ENCODE measurements at regions not wholly inside any gene's neighbourhood (a gene's known extent, or its start where the extent isn't known, plus 50 kb on each side); places are given as distances from the start of the nearest gene placed in this dataset.

GRCh38 chr9:71589612-71590011, 178.7 kb downstream of the CEMIP2 start:
- Mint-ChIP-seq H3K4me1 (ENCODE audit: low read depth, unreplicated experiment) (peaks cover 11% of the 10 kb centered on the region), H3K4me3 (ENCODE audit: unreplicated experiment) (no peak overlapping the region), H3K9me3 (ENCODE audit: unreplicated experiment) (peaks cover 3% of the 10 kb centered on the region), H3K27me3 (ENCODE audit: low read depth, unreplicated experiment) (no peaks in the 10 kb centered on the region), H3K36me3 (ENCODE audit: low read depth, unreplicated experiment) (no peaks in the 10 kb centered on the region), H3K27ac (ENCODE audit: unreplicated experiment) (no peak overlapping the region)
- H3K27me3 ChIP-seq (ENCODE audit: insufficient read depth, low read length), result no peaks in the 10 kb centered on the region
- no peak overlapping the region for H3K4me2 ChIP-seq (ENCODE audit: low read length)
- H3K4me3 ChIP-seq (ENCODE audit: insufficient read depth, low read depth, low read length), result no peak overlapping the region
- DNase-seq (ENCODE audit: low read depth), result no peak
- no peak overlapping the region for H3K27ac ChIP-seq (ENCODE audit: low read depth, low read length)
- TF ChIP-seq CTCF (IDR thresholded peaks at IDR 0.05; ENCODE audit: insufficient read depth, low read depth, low read length) (no peak), EZH2 (IDR thresholded peaks at IDR 0.05; ENCODE audit: insufficient read depth, low read length) (no peak)
- no peak for FAIRE-seq
- no peak overlapping the region for H3K9ac ChIP-seq (ENCODE audit: low read length)
- H4K20me1 ChIP-seq (ENCODE audit: insufficient read depth, low read length), result no peaks in the 10 kb centered on the region
- peaks cover 3% of the 10 kb centered on the region for H3K4me1 ChIP-seq (ENCODE audit: insufficient read depth, low read length)
- no peaks in the 10 kb centered on the region for H3K79me2 ChIP-seq (ENCODE audit: insufficient read depth, low read length)
- no peak overlapping the region for H2AFZ ChIP-seq (ENCODE audit: low read depth, low read length)
- no peaks in the 10 kb centered on the region for H3K36me3 ChIP-seq (ENCODE audit: insufficient read depth, low read length)
- no peaks in the 10 kb centered on the region for H3K9me3 ChIP-seq (ENCODE audit: insufficient read depth, low read depth, low read length)

- H3K4me1 Mint-ChIP-seq (ENCODE audit: low read depth, unreplicated experiment), result peaks cover 14% of the 10 kb centered on the region
- H3K9me3 ChIP-seq (ENCODE audit: insufficient read depth, low read depth, low read length), result no peaks in the 10 kb centered on the region
- no peaks in the 10 kb centered on the region for H3K27me3 Mint-ChIP-seq (ENCODE audit: low read depth, unreplicated experiment)
- H3K4me2 ChIP-seq (ENCODE audit: low read length), result no peak overlapping the region
- FAIRE-seq (no peak), DNase-seq (ENCODE audit: low read depth) (peak; percentile 10)
- H4K20me1 ChIP-seq (ENCODE audit: insufficient read depth, low read length), result no peaks in the 10 kb centered on the region
- no peaks in the 10 kb centered on the region for H3K27me3 ChIP-seq (ENCODE audit: insufficient read depth, low read length)
- no peaks in the 10 kb centered on the region for H3K79me2 ChIP-seq (ENCODE audit: insufficient read depth, low read length)
- TF ChIP-seq CTCF (IDR thresholded peaks at IDR 0.05; ENCODE audit: insufficient read depth, low read depth, low read length) (no peak), EZH2 (IDR thresholded peaks at IDR 0.05; ENCODE audit: insufficient read depth, low read length) (no peak)
- no peak overlapping the region for H3K4me3 ChIP-seq (ENCODE audit: insufficient read depth, low read depth, low read length)
- no peak overlapping the region for H3K27ac ChIP-seq (ENCODE audit: low read depth, low read length)
- H3K9ac ChIP-seq (ENCODE audit: low read length), result no peak overlapping the region
- H3K36me3 ChIP-seq (ENCODE audit: insufficient read depth, low read length), result no peaks in the 10 kb centered on the region
- H3K36me3 Mint-ChIP-seq (ENCODE audit: low read depth, unreplicated experiment), result no peaks in the 10 kb centered on the region
- H3K27ac Mint-ChIP-seq (ENCODE audit: unreplicated experiment), result peak overlapping the region; percentile 23
- H3K4me1 ChIP-seq (ENCODE audit: insufficient read depth, low read length), result peaks cover 3% of the 10 kb centered on the region
- no peak overlapping the region for H2AFZ ChIP-seq (ENCODE audit: low read depth, low read length)
- peaks cover 3% of the 10 kb centered on the region for H3K9me3 Mint-ChIP-seq (ENCODE audit: unreplicated experiment)
- H3K4me3 Mint-ChIP-seq (ENCODE audit: unreplicated experiment), result no peak overlapping the region
These were observed 180.5 kb downstream of the CEMIP2 start for GRCh38 chr9:71587576-71588362.

GRCh38 chr9:71583792-71584191, 184.5 kb downstream of the CEMIP2 start:
- Histone ChIP-seq H3K9me3 (ENCODE audit: insufficient read depth, low read depth, low read length) (no peaks in the 10 kb centered on the region), H3K36me3 (ENCODE audit: insufficient read depth, low read length) (no peaks in the 10 kb centered on the region), H3K27ac (ENCODE audit: low read depth, low read length) (no peak overlapping the region), H3K9ac (ENCODE audit: low read length) (no peak overlapping the region), H3K4me3 (ENCODE audit: insufficient read depth, low read depth, low read length) (no peak overlapping the region), H3K4me2 (ENCODE audit: low read length) (no peak overlapping the region), H3K4me1 (ENCODE audit: insufficient read depth, low read length) (no peaks in the 10 kb centered on the region), H4K20me1 (ENCODE audit: insufficient read depth, low read length) (no peaks in the 10 kb centered on the region), H2AFZ (ENCODE audit: low read depth, low read length) (no peak overlapping the region), H3K79me2 (ENCODE audit: insufficient read depth, low read length) (no peaks in the 10 kb centered on the region), H3K27me3 (ENCODE audit: insufficient read depth, low read length) (no peaks in the 10 kb centered on the region)
- Mint-ChIP-seq H3K9me3 (ENCODE audit: unreplicated experiment) (no peaks in the 10 kb centered on the region), H3K27ac (ENCODE audit: unreplicated experiment) (no peak overlapping the region), H3K4me1 (ENCODE audit: low read depth, unreplicated experiment) (peaks cover 14% of the 10 kb centered on the region), H3K4me3 (ENCODE audit: unreplicated experiment) (no peak overlapping the region), H3K36me3 (ENCODE audit: low read depth, unreplicated experiment) (no peaks in the 10 kb centered on the region), H3K27me3 (ENCODE audit: low read depth, unreplicated experiment) (no peaks in the 10 kb centered on the region)
- DNase-seq (ENCODE audit: low read depth), result no peak
- FAIRE-seq, result no peak
- TF ChIP-seq EZH2 (IDR thresholded peaks at IDR 0.05; ENCODE audit: insufficient read depth, low read length) (no peak), CTCF (IDR thresholded peaks at IDR 0.05; ENCODE audit: insufficient read depth, low read depth, low read length) (no peak)
